GM12878 (cell line): ENCODE measurements at regions not wholly inside any gene's neighbourhood (a gene's known extent, or its start where the extent isn't known, plus 50 kb on each side); places are given as distances from the start of the nearest gene placed in this dataset.

Experiments used
- ATAC-seq: fragments of 200-7000 bp; cut with Tn5 transposase; 3 replicates; pipeline ENCODE4 v1.9.1; 2020; ENCODE audit warnings: mild to moderate bottlenecking, moderate library complexity
- BruUV-seq: library from RNA; stranded (reverse); fragments of 400-500 nt; replicated peaks from 2 replicates; lab custom pipeline; 2021; lab: Mats Ljungman, UMichigan
- CTCF ChIA-PET: fragments of 300-600 bp; sonication (Branson Sonifier 250); formaldehyde crosslinking; extraction: SDS; loops from one replicate; lab custom pipeline; 2021; ENCODE audit warnings: inconsistent platforms; lab: Yijun Ruan, JAX
- POLR2A ChIA-PET: fragments of 350-600 bp; formaldehyde crosslinking; extraction: SDS; loops from one replicate; lab custom pipeline; 2021; ENCODE audit warnings: inconsistent platforms; lab: Charles Lee
- RAD21 ChIA-PET: fragments of 300-600 bp; sonication (Branson Sonifier 250); formaldehyde crosslinking; loops from one replicate; lab custom pipeline; 2023; ENCODE audit warnings: antibody characterized with exemption; ENCODE audit not compliant: unreplicated experiment; lab: Charles Lee
- SMC1A ChIA-PET: fragments of 300-600 bp; sonication (Branson Sonifier 250); formaldehyde crosslinking; loops from one replicate; lab custom pipeline; 2023; ENCODE audit not compliant: unreplicated experiment, uncharacterized antibody; lab: Charles Lee
- DNase-seq: peaks from one replicate; pipeline ENCODE4 v3.0.0-alpha.2; 2011; ENCODE audit warnings: low read depth, low spot score
- FAIRE-seq: peaks from 3 replicates; lab custom pipeline; 2011; peaks lifted over from hg19 to GRCh38; lab: Jason Lieb, UNC
- H2AFZ ChIP-seq: 2 replicates; pipeline ENCODE4 v1.6.0; 2011; ENCODE audit warnings: low read depth, low read length, control low read depth; ENCODE audit not compliant: control insufficient read depth
- H3K27ac ChIP-seq: 2 replicates; pipeline ENCODE4 v1.5.1; 2011; ENCODE audit warnings: control low read depth; ENCODE audit not compliant: control insufficient read depth, insufficient read depth
- H3K27me3 ChIP-seq, 2 experiments: replicated peaks in 1 of 2; 2 replicates each; pipeline versions ENCODE4 v1.6.0 to v1.6.1; 2011; ENCODE audit warnings: low read length in 1 of 2; ENCODE audit not compliant: control insufficient read depth in 2 of 2, insufficient read depth in 2 of 2
- H3K36me3 ChIP-seq, 2 experiments: 2 replicates each; pipeline ENCODE4 v1.5.1; 2011; ENCODE audit warnings: low read length in 1 of 2; ENCODE audit not compliant: control insufficient read depth in 2 of 2, insufficient read depth in 2 of 2
- H3K4me1 ChIP-seq: 2 replicates; pipeline ENCODE4 v1.6.1; 2011; ENCODE audit warnings: mild to moderate bottlenecking, low read length, moderate library complexity, mixed read lengths; ENCODE audit not compliant: control insufficient read depth, insufficient read depth
- H3K4me2 ChIP-seq: 2 replicates; pipeline ENCODE4 v1.6.0; 2011; ENCODE audit warnings: control low read depth; ENCODE audit not compliant: control insufficient read depth, insufficient read depth
- H3K4me3 ChIP-seq: fragments of 200-600 bp; sonication (generic); 2 replicates; pipeline ENCODE4 v1.5.1; 2016
- H3K79me2 ChIP-seq: 2 replicates; pipeline ENCODE4 v1.6.0; 2011; ENCODE audit warnings: low read length; ENCODE audit not compliant: control insufficient read depth, insufficient read depth
- H3K9ac ChIP-seq: 2 replicates; pipeline ENCODE4 v1.8.0; 2011; ENCODE audit warnings: low read length, control low read depth, mixed read lengths; ENCODE audit not compliant: control insufficient read depth, insufficient read depth
- H3K9me3 ChIP-seq: replicated peaks from 3 replicates; pipeline ENCODE4 v1.5.1; 2011; ENCODE audit warnings: mild to moderate bottlenecking, low read length; ENCODE audit not compliant: control insufficient read depth, insufficient read depth
- H4K20me1 ChIP-seq: 2 replicates; pipeline ENCODE4 v1.6.0; 2011; ENCODE audit not compliant: control insufficient read depth, insufficient read depth
- CBX3 ChIP-seq: fragments of 200-600 bp; sonication (generic); IDR thresholded peaks from 2 replicates; pipeline ENCODE4 v1.6.1; 2016; ENCODE audit warnings: low read depth, borderline replicate concordance
- CREB1 ChIP-seq: IDR thresholded peaks from 2 replicates; pipeline ENCODE4 v1.6.1; 2012; ENCODE audit warnings: low read depth, mild to moderate bottlenecking, inconsistent platforms
- EGR1 ChIP-seq, 2 experiments: IDR thresholded peaks; 1 replicate in 1 of 2; 2 replicates in 1 of 2; pipeline ENCODE4 v1.6.1; 2011 to 2012; ENCODE audit warnings: low read depth in 2 of 2, low read length in 2 of 2, borderline replicate concordance in 1 of 2, mild to moderate bottlenecking in 1 of 2, moderate library complexity in 1 of 2
- FOXM1 ChIP-seq: IDR thresholded peaks from 2 replicates; pipeline ENCODE4 v1.6.1; 2012; ENCODE audit warnings: low read depth, mild to moderate bottlenecking, inconsistent platforms, low read length, moderate library complexity
- IRF4 ChIP-seq: IDR thresholded peaks from 2 replicates; pipeline ENCODE4 v1.6.1; 2011; ENCODE audit warnings: low read depth, low read length
- LARP7 ChIP-seq: fragments of 450-650 bp; IDR thresholded peaks from 2 replicates; pipeline ENCODE4 v1.6.1; 2017; ENCODE audit warnings: mild to moderate bottlenecking
- MTA3 ChIP-seq: IDR thresholded peaks from 2 replicates; pipeline ENCODE4 v1.6.1; 2012; ENCODE audit warnings: low read length, inconsistent platforms, borderline replicate concordance
- MYB ChIP-seq: fragments of 150-350 bp; IDR thresholded peaks from 2 replicates; pipeline ENCODE4 v1.6.1; 2014; ENCODE audit warnings: mild to moderate bottlenecking, low read depth, low read length, borderline replicate concordance
- NFIC ChIP-seq: IDR thresholded peaks from 2 replicates; pipeline ENCODE4 v1.6.1; 2012; ENCODE audit warnings: low read depth, mild to moderate bottlenecking, inconsistent platforms, low read length, moderate library complexity
- NR2C2 ChIP-seq: IDR thresholded peaks from 2 replicates; pipeline ENCODE4 v1.6.1; 2011; ENCODE audit warnings: borderline replicate concordance, low read depth; ENCODE audit not compliant: control insufficient read depth, insufficient read length
- RBBP5 ChIP-seq: fragments of 200-600 bp; sonication (generic); conservative IDR thresholded peaks from 2 replicates; pipeline ENCODE4 v1.6.1; 2016
- SUZ12 ChIP-seq: fragments of 200-600 bp; sonication (generic); IDR thresholded peaks from one replicate; pipeline ENCODE4 v1.6.1; 2018; ENCODE audit warnings: antibody characterized with exemption, mild to moderate bottlenecking; ENCODE audit not compliant: unreplicated experiment
- TCF12 ChIP-seq: IDR thresholded peaks from 2 replicates; pipeline ENCODE4 v1.6.1; 2011; ENCODE audit warnings: low read depth, mild to moderate bottlenecking, low read length
- ZBED1 ChIP-seq: IDR thresholded peaks from 2 replicates; pipeline ENCODE4 v1.6.1; 2016; ENCODE audit warnings: borderline replicate concordance
- ZNF207 ChIP-seq: fragments of 450-650 bp; IDR thresholded peaks from 2 replicates; pipeline ENCODE4 v1.6.1; 2014; ENCODE audit warnings: antibody characterized with exemption, mild to moderate bottlenecking, borderline replicate concordance
- WGBS: methylation state at CpG from one replicate; pipeline ENCODE4 v1.1.6; 2016; ENCODE audit warnings: low lambda C conversion rate; ENCODE audit not compliant: insufficient replicate concordance, insufficient coverage; ENCODE audit errors: missing lambda C conversion rate; 5-methylcytosine and 5-hydroxymethylcytosine counted together
- in situ Hi-C: fragments of 300-500 bp; cut with MboI; formaldehyde crosslinking; loops from 9 replicates; pipeline ENCODE4 v1.14.3; 2018; ENCODE audit warnings: mixed read lengths
- intact Hi-C: fragments of 100-400 bp; cut with micrococcal nuclease; formaldehyde crosslinking; loops from one replicate; pipeline ENCODE4 v1.14.2; 2022; ENCODE audit not compliant: unreplicated experiment
- TF ChIP-seq, protein P1 (sequence below): fragments of 450-650 bp; IDR thresholded peaks from 2 replicates; pipeline ENCODE4 v1.6.1; 2017; ENCODE audit warnings: mild to moderate bottlenecking, moderate library complexity
- TF ChIP-seq, protein P2 (sequence below): IDR thresholded peaks from 2 replicates; pipeline ENCODE4 v1.6.1; 2012; ENCODE audit warnings: mild to moderate bottlenecking, low read depth, low read length
- TF ChIP-seq, protein P3 (sequence below): fragments of 450-650 bp; IDR thresholded peaks from 2 replicates; pipeline ENCODE4 v1.6.1; 2017; ENCODE audit warnings: low read depth, mild to moderate bottlenecking, moderate library complexity

DNA sequence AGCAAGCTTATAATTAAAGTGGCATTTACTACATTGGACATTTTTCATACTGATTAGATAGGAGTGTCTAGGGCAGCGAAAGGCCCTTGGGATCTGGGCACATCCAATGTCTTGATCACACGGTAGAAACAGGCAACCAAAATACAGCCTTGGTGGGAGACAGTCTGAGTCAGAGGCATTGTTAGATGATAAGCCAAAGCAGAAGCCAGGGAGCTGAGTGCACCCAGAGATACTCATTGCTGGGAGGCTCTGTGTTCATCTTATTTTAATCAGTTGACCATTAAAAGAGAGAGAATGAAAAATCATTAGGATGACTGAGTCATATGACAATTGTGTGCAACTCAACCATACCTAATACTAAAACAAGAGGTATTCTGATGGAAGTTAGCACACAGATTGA, 109.5 kb downstream of the LCA5 start:
- no peak overlapping the region for H3K27ac ChIP-seq
- H2AFZ ChIP-seq, result no peak overlapping the region
- H3K4me1 ChIP-seq, result no peaks in the 10 kb centered on the region
- no peak for DNase-seq
- ATAC-seq, result no peak
- H3K27me3 ChIP-seq, result no peaks in the 10 kb centered on the region
- WGBS, result 93% methylated on average over 2 of the region's 2 CpGs
- H3K36me3 ChIP-seq, result no peaks in the 10 kb centered on the region
- H4K20me1 ChIP-seq, result no peaks in the 10 kb centered on the region
- no TSS peak for BruUV-seq
- no peak for FAIRE-seq
- intact Hi-C loops, result no loop called here
- TF ChIP-seq FOXM1 (no peak), IRF4 (no peak), ZNF207 (no peak), SUZ12 (no peak), CBX3 (no peak), LARP7 (no peak), ZBED1 (no peak), CREB1 (no peak), EGR1 (IDR thresholded peaks at IDR 0.05; ENCODE audit: borderline replicate concordance in 1 of 2, low read depth in 2 of 2, low read length in 2 of 2) (no peak), NFIC (no peak), TCF12 (no peak), NR2C2 (no peak), MTA3 (no peak), MYB (no peak), RBBP5 (no peak)
- TF ChIP-seq, protein P1, sequence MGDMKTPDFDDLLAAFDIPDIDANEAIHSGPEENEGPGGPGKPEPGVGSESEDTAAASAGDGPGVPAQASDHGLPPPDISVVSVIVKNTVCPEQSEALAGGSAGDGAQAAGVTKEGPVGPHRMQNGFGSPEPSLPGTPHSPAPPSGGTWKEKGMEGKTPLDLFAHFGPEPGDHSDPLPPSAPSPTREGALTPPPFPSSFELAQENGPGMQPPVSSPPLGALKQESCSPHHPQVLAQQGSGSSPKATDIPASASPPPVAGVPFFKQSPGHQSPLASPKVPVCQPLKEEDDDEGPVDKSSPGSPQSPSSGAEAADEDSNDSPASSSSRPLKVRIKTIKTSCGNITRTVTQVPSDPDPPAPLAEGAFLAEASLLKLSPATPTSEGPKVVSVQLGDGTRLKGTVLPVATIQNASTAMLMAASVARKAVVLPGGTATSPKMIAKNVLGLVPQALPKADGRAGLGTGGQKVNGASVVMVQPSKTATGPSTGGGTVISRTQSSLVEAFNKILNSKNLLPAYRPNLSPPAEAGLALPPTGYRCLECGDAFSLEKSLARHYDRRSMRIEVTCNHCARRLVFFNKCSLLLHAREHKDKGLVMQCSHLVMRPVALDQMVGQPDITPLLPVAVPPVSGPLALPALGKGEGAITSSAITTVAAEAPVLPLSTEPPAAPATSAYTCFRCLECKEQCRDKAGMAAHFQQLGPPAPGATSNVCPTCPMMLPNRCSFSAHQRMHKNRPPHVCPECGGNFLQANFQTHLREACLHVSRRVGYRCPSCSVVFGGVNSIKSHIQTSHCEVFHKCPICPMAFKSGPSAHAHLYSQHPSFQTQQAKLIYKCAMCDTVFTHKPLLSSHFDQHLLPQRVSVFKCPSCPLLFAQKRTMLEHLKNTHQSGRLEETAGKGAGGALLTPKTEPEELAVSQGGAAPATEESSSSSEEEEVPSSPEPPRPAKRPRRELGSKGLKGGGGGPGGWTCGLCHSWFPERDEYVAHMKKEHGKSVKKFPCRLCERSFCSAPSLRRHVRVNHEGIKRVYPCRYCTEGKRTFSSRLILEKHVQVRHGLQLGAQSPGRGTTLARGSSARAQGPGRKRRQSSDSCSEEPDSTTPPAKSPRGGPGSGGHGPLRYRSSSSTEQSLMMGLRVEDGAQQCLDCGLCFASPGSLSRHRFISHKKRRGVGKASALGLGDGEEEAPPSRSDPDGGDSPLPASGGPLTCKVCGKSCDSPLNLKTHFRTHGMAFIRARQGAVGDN, result no peak
- TF ChIP-seq, protein P2, sequence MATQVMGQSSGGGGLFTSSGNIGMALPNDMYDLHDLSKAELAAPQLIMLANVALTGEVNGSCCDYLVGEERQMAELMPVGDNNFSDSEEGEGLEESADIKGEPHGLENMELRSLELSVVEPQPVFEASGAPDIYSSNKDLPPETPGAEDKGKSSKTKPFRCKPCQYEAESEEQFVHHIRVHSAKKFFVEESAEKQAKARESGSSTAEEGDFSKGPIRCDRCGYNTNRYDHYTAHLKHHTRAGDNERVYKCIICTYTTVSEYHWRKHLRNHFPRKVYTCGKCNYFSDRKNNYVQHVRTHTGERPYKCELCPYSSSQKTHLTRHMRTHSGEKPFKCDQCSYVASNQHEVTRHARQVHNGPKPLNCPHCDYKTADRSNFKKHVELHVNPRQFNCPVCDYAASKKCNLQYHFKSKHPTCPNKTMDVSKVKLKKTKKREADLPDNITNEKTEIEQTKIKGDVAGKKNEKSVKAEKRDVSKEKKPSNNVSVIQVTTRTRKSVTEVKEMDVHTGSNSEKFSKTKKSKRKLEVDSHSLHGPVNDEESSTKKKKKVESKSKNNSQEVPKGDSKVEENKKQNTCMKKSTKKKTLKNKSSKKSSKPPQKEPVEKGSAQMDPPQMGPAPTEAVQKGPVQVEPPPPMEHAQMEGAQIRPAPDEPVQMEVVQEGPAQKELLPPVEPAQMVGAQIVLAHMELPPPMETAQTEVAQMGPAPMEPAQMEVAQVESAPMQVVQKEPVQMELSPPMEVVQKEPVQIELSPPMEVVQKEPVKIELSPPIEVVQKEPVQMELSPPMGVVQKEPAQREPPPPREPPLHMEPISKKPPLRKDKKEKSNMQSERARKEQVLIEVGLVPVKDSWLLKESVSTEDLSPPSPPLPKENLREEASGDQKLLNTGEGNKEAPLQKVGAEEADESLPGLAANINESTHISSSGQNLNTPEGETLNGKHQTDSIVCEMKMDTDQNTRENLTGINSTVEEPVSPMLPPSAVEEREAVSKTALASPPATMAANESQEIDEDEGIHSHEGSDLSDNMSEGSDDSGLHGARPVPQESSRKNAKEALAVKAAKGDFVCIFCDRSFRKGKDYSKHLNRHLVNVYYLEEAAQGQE, result no peak
- TF ChIP-seq, protein P3, sequence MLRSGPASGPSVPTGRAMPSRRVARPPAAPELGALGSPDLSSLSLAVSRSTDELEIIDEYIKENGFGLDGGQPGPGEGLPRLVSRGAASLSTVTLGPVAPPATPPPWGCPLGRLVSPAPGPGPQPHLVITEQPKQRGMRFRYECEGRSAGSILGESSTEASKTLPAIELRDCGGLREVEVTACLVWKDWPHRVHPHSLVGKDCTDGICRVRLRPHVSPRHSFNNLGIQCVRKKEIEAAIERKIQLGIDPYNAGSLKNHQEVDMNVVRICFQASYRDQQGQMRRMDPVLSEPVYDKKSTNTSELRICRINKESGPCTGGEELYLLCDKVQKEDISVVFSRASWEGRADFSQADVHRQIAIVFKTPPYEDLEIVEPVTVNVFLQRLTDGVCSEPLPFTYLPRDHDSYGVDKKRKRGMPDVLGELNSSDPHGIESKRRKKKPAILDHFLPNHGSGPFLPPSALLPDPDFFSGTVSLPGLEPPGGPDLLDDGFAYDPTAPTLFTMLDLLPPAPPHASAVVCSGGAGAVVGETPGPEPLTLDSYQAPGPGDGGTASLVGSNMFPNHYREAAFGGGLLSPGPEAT, result no peak
- no peak overlapping the region for H3K4me3 ChIP-seq
- H3K4me2 ChIP-seq, result no peak overlapping the region
- ChIA-PET POLR2A (no interaction called here), CTCF (no interaction called here), SMC1A (interaction anchor here (1.2 kb wide), 1 partner anchor 25 kb away, joined by 4 read pairs; no protein-coding TSS in a partner anchor), RAD21 (interaction anchor here (1.1 kb wide), 1 partner anchor 16 kb away, joined by 3 read pairs; no protein-coding TSS in a partner anchor)
- H3K9me3 ChIP-seq, result no peaks in the 10 kb centered on the region
- H3K79me2 ChIP-seq, result no peaks in the 10 kb centered on the region
- in situ Hi-C loops, result no loop called here
- H3K9ac ChIP-seq, result no peak overlapping the region
